ENCODE measurements at regions not wholly inside any gene's neighbourhood (a gene's known extent, or its start where the extent isn't known, plus 50 kb on each side); places are given as distances from the start of the nearest gene placed in this dataset.
A peak's percentile ranks its signal among the peaks of the same experiment; 100 is the strongest.

DNA sequence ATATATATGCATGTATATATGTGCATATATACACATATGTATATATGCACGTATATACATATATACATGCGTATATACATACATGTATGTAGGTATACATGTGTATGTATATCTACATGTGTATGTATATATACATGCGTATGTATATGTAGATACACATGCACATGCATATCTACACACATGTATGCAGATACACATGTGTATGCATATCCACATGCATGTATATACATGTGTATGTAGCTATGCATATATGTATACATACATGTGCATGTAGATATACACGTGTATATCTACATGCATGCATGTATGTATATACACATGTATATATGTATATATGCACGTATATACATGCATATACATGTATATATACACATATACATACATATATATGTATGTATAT, 95.8 kb upstream of the STEAP4 start:
- no peak for DNase-seq

DNA sequence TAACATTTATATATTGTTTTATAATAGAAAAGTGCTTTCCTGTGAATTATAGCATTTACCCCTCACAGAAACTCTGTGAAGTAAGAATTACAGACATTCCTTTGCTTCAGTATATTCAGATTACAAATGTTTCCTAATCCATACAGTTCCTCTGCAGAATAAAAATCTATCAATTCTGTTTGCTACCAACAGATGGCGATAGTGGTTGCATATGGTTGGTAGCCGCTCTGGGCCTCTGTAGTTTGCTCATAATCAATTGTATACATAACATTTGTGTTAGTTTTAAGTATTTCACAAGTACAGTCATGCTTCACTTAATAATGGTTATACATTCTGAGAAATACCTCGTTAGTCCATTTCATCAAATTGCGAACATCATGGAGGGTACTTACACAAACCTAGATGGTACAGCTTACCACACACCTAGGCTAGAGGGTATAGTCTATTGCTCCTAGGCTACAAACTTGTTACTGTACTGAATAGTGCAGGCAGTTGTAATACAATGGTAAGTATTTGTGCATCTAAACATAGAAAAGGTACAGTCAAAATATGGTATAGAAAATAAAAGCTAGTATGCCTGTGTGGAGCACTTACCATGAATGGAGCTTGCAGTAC, 94.4 kb upstream of the STEAP4 start:
- DNase-seq, result peak; percentile 21

DNA sequence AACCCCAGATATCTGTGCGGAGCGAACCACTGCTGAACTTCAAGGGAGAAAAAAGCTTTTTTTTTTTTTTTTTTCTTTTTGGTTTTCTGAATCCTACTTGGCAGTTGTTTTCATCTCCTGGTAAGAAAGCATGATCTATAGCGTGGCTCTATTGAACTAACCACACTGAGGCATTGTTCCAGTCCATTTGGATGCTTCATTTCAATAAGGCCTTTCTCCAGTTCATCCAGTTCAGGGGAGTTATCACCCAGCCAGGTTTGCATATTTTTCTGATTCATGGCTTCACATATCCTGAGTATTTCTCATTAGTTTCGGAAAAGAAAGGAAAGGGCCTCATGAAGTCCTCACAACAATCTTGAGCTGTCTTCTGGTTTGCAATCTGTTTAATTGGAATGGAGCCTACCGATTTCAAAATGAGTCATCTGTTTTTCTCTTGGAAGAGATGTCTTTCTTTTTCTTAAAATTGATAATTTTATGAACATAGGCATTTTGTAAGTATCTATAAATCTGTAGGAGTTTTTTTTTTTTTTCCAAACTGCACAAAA, 93.1 kb upstream of the STEAP4 start:
- no peak for DNase-seq

DNA sequence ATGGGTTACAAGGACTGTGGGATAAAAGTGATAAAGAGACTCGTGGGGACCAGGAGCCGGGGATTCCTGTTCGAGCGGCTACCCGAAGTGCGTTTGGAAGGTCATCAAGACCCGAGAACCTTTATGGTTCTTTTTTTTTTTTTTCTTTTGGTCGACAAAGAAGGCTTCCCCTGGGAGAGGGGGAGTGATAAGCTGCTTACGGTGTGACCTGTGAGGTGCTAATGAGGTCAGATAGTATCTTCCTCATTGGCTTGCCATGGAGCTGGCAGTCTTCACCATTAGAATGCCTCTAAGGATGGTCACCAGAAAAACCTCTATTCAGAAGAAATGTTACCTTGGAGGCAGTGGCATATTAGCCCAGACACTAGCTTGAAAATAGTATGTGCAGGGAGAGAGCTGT, 92.3 kb upstream of the STEAP4 start:
- DNase-seq, result no peak

DNA sequence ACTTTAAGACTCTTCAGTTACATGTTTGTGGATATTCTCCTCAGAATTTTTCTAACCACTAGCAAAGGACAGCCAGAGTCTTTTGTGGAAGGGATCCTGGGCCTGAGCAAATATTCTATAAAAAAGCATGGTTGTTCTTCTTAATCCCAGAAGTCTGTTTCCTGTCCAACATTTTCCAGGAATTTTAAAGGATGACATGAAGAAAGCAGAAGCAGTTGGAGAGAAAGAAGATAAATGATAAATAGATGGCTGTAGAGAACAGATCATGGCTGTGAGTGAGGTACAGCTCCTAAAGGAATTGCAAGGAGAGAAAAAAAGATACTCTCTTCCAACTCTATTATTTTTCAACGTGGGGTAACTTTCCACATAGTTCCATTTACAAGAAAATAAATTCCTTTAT, 91.8 kb upstream of the STEAP4 start:
- DNase-seq, result no peak

DNA sequence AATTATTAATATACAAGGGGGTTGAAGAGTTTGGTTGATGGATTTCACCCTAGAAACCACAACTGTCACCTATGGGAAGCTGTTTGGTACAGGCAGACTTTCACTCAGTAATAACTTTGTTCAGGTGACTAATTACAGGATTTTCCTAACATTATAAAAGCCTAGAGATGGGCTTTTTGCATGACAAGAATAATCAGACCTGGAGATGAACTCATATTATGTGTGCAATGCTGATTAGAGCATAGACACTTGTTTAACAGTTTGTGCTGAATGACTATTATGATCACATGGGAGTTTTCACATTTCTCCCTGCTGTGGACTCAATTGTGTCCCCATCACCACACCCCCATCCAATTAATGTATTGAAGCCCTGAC, 90.2 kb upstream of the STEAP4 start:
- DNase-seq, result no peak

DNA sequence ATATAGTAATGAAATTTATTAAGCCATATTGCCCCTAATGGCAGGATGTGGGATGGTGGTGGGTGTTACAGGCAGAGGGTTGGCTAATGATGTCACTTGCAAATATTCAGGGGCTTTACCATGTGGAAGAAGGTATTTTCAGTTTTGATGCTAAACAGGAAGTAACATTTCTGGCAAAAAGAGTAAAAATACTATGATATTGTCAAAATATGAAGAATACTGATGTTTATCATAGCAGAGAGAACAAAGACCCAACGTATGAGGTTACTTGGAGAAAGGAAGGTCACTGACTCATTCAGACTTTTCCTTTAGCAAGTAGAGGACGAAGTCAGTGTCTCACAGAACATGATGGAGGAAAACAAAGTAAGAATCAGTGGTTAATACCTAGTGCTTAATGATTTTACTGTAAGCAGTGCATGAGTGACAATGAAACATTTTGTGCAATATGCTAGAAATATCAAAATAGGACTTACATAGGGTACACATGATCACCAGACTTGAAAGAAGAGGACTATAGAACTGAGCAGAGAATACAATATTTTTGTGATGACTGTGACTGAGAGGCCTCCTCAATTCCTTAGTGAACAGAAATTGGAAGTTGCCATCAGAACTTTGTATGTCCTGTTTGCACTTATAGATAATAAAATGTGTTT, 89.7 kb upstream of the STEAP4 start:
- peak; percentile 50 for DNase-seq

DNA sequence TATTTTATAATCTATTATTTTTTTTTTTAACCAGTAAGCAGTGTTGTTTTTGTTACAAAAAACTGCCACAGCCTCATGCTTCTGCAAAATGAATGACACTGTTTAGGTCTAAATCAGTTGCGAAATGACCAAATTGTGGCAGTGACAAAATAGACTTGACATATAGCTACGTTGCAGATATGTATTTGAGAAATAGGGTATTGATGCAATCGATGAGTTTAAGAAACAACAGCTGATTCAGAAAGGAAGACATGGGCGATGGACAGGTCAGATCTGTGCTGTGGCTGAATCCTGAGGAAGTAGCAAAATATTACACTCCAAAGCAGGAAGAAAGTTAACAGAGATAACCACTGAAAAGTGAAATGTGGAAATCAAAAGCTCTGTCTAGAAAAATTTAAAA, 89.0 kb upstream of the STEAP4 start:
- no peak for DNase-seq

DNA sequence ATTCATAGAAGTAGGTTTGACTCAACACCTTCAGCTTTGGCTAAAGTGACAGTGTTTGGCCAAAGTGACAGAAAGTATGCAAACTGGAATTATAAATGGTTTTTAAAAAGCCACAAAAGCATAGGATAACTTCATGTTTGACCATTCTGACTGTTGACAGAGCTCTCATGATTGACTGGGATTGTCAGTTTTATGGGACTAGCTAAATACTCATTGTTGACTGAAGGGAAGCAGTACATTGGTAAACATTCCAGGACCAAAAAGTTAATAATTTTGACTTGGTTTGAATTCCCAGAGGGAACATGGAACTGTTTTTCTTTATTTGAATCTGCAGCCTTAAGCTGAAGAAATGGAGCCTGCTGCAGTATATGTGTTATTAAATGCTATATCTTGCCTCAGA, 84.6 kb upstream of the STEAP4 start:
- DNase-seq, result no peak

DNA sequence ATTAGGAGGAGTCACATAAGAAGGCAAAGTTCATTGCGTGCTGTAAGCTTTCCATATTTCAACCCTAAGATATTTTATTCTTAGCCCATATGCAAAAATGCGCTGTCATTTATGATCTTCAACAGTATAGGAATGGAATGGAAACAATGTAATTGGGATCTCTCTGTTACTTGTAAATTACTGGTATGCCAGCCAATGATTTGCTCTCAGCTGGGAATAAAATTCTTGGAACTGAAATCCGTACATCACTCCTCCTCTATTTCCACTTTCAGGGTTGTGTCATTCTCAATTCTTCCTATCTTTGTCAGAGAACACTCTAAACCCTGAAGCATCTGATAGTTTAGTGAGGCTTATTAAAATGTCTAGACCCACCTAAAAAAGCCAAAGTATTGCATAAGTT, 80.7 kb upstream of the STEAP4 start:
- DNase-seq, result no peak

DNA sequence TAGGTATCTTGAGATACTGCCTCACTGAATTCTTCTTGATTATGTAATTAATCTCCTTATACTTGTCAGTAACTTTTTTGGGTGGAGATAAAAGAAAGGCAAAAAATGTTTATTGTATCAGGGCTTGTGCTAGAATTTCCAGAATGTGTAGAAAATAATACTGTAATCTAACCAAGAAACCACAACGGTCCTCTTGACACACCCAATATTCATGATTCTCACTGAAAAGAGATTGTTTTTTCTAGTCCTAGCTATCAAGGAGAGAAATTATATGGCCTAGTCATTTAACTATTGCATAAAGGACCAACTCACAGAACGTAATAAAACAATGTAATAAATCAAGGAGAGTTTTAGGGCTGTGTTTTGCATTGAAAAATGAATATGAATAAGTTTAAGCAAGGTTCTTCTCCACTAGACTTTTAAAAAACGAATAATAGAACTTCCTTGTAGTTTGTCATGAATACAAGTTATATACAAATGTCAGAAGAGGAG, 80.0 kb upstream of the STEAP4 start:
- DNase-seq, result no peak

DNA sequence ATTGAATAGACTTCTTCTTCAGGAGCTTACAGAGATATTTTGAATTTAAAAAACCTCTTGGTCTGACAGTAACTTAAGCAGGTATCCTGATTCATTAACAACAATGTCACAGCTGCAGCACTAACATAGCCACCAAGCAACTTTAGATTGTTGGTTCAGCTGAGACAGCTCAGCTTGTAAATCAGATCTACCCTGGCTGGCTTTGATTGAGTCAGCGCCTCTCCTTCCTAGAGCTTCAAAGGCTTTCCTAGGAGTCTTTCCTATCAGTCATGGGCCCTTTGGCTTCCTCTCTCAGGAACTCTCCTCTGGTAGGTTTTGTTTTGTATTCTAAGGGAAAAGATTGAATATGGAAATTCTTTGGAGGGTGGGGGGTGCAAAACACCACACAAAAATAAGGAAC, 70.7 kb upstream of the STEAP4 start:
- no peak for DNase-seq

DNA sequence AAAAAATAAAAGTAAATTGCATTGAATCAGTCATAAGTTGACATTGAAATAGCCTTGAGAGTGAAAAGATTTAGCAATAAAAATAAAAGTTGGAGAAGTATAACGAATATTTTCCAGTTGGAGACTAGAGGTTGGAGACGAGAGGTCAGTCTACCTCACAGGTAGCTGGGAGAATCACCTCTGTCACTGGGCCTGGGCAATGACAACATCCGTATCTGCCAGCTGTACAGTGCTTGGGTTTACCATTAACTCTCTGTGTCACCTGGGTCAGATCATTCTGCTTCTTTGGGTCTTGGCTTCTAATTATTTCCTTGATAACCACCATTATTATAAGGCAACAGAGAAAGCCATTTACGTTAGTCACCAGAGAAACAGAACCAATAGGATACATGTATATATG, 62.0 kb upstream of the STEAP4 start:
- DNase-seq, result no peak

DNA sequence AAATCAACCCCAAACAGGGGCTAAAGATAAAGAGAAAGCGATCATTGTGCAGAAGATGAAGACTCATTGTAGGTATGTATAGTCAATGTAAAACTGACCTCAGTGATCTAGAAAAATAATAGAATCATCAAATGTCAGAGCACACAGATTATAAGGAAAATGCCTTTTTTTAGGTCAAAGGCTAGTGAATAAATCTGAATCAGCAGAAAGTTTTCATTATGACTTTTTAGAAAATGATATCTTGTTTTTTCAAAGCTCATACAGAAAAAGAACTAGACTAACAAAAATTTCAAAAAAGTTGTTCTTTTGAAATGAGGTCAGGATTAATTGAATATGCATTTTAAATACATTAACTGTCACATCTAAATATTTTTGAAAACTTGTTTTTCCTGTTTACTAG, 60.2 kb upstream of the STEAP4 start:
- no peak for DNase-seq

DNA sequence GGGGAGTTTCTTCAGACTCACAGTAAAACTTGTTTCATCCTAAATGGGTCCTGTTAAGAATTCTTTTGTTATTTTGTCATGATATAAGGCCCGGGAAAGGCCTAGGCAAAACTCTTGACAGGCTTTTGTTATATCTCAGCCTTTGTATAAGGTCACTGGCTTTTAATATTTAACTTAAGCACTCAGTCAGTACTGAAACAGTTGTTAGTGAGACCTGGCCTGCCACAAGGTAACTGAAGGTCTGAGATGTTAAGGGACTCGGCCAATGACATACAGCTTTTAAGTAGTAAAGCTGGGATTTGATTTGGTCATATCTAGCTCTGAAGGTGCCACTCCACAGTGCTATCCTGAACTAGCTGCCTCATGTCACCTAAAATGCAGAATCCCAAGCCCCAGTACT, 57.2 kb upstream of the STEAP4 start:
- DNase-seq, result no peak

DNA sequence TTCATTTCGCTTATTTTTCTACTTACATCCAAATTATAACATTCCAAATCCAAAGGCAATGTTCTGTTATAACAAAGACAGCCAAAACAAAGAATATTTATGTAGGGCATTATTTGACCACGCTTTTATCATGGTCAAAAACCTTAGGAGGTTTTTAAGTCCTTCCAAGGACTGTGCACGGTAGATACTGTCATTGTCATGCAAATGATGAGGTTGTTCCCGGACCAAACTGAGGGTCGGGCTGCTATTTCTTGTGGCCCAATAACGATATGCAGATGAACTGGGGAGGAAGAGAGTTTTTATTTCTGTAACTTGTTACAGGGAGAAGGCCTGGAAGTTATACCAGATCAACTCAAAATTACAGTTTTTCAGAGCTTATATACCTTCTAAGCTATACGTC, 56.6 kb upstream of the STEAP4 start:
- DNase-seq, result no peak

DNA sequence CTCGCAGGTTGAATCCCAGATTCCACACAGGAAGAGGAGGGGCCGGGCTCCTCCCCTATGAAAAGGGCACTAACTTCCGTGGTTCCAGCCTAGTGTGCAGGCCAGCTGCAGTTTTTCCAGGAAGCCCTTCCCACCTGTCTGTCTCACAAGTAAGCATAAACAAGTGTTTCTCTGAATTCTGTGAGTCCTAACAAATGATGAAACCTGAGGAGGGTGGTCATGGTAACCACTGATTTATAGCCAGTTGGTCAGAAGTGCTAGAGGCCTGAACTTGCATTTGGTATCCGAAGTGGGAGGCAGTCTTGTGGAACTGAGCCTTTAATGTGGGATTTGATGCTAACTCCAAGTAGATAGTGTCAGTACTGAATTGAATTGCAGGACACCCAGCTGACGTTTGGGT, 54.7 kb upstream of the STEAP4 start:
- no peak for DNase-seq

DNA sequence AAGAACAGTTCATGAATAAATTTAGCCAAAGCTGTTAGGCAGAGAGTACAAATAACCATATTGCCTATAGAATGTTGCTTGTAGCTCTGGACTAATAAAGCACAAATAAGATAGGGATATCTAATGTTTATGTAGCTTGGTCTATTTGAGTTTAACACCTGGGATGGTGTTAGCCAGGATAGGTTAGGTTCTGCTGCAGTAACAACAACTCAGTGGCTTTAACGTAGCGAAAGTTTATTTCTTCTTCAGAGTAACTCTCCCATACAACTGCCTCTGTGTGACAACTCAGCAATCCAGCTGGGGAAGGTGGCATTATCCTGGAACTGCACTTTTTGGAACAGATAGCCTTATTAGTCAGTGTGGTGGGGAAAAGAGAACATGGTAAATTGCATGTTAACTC, 52.2 kb upstream of the STEAP4 start:
- no peak for DNase-seq

DNA sequence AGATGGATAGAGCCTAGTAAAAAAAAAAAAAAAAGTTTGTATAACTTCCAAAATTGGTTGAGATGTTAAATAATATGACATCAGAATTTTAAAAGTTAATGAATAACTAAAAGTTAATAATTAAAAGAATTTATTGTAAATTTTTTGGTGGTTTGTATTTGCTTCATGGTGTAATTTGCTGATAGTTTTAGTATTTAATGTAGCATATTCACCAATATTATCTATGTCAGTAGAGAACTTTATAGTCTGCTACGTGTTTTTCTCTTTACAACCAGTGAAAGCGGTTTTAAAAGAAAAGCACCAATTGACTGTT, 51.8 kb upstream of the STEAP4 start:
- no peak for DNase-seq

DNA sequence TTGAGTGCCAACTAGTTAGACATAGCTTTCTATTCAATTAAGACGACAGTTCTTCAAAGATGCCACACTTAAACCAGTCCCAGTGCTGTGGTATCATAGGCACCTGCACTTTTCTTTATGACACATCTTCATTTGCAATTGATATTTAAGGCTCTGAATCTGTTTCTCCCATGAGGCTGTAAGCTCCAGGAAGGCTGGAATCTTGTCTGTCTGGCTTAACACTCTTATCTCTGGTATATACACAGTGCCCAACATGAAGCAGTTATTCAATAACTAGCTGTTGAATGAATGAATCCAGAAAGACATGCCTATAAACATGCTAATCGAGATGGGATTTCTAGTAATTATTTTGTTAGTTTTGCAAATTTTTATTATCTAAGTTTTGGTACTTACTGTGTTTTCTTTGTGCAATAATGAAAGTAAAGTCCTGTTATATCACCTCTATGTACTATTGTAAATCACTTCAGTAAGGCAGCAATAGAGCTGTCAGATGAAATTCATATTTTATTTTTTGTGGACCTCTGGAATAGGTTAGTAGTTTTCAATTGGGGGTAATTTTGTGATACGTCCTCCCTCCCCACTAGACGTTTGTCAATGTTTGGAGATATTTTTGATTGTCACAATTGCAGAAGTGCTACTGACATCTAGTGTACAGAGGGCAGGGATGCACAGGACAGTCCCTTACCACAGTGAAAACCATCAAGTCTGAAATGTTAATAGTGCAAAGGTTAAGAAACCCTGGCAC, 51.3 kb upstream of the STEAP4 start:
- DNase-seq, result peak; percentile 19

DNA sequence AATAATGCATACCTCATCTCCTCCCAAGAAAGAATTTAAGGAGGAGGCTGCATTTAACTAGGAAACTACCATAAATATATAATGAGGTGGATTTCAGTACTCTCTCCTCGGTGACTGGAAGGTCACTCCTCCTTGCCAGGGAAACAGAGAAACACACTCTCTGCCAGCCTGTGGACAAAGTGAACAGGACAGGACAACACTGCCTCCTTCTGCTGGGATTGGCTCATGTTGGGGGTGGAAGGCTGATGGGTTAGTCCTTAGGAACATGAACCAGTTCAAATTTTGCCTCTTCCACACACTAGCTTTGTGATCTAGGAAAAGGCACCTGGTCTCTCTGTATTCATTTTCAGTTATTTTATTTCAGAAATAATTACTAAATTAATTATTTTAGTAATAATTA, 50.6 kb upstream of the STEAP4 start:
- DNase-seq, result peak; percentile 1
